Thoracic aorta (tissue), 2 donors: ENCODE measurements at regions not wholly inside any gene's neighbourhood (a gene's known extent, or its start where the extent isn't known, plus 50 kb on each side); places are given as distances from the start of the nearest gene placed in this dataset.

Source experiments
- ATAC-seq: fragments of 150-250 bp; one replicate; pipeline ENCODE4 v1.8.0; 2017; ENCODE audit warnings: low read depth; ENCODE audit not compliant: insufficient number of reproducible peaks, low FRiP score
- DNase-seq: peaks from one replicate; pipeline ENCODE4 v3.0.0-alpha.2; 2020; ENCODE audit warnings: low spot score
- H3K27ac ChIP-seq, 2 donors: fragments of 200-600 bp; sonication (generic); 1 replicate in 1 of 2; 2 replicates in 1 of 2; pipeline ENCODE4 v1.5.1; 2016; ENCODE audit warnings: mild to moderate bottlenecking in 2 of 2, moderate library complexity in 2 of 2
- H3K27me3 ChIP-seq: fragments of 200-600 bp; sonication (generic); replicated peaks from 2 replicates; pipeline ENCODE4 v1.6.0; 2016; ENCODE audit warnings: mild to moderate bottlenecking; ENCODE audit not compliant: insufficient read depth
- H3K36me3 ChIP-seq: fragments of 200-600 bp; sonication (generic); one replicate; pipeline ENCODE4 v1.5.1; 2016
- H3K4me1 ChIP-seq, 2 donors: fragments of 200-600 bp; sonication (generic); 1 replicate in 1 of 2; 2 replicates in 1 of 2; pipeline versions ENCODE4 v1.5.1 to v1.6.0; 2016; ENCODE audit warnings: low read depth in 2 of 2, mild to moderate bottlenecking in 1 of 2; ENCODE audit not compliant: control insufficient read depth in 1 of 2
- H3K4me3 ChIP-seq: fragments of 200-600 bp; sonication (generic); 2 replicates; pipeline ENCODE4 v1.5.1; 2016; ENCODE audit warnings: mild to moderate bottlenecking
- H3K9me3 ChIP-seq: fragments of 200-600 bp; sonication (generic); 2 replicates; pipeline ENCODE4 v1.5.1; 2016
- CTCF ChIP-seq: fragments of 200-600 bp; sonication (generic); IDR thresholded peaks from one replicate; pipeline ENCODE4 v1.5.1; 2019; ENCODE audit warnings: antibody characterized with exemption

GRCh38 chr12:83753904-83754303, 1067.2 kb downstream of the TMTC2 start:
- no peak for ATAC-seq
- H3K27me3 ChIP-seq, result no peaks in the 10 kb centered on the region
- no peak overlapping the region for H3K4me3 ChIP-seq

GRCh38 chr12:83753205-83753604, 1066.5 kb downstream of the TMTC2 start:
- DNase-seq (no peak), ATAC-seq (no peak)
- no peak overlapping the region for H3K27ac ChIP-seq
- TF ChIP-seq CTCF, result no peak
- no peaks in the 10 kb centered on the region for H3K9me3 ChIP-seq
- no peaks in the 10 kb centered on the region for H3K27me3 ChIP-seq
- H3K36me3 ChIP-seq, result no peaks in the 10 kb centered on the region
- H3K4me1 ChIP-seq, result no peaks in the 10 kb centered on the region
- H3K4me3 ChIP-seq, result no peak overlapping the region

More at GRCh38 chr12:83753904-83754303, 1067.2 kb downstream of the TMTC2 start:
- DNase-seq, result no peak
- Histone ChIP-seq H3K4me1 (no peaks in the 10 kb centered on the region), H3K27ac (no peak overlapping the region), H3K36me3 (no peaks in the 10 kb centered on the region), H3K9me3 (no peaks in the 10 kb centered on the region)
- TF ChIP-seq CTCF, result no peak

GRCh38 chr12:83739607-83740006, 1052.9 kb downstream of the TMTC2 start:
- Histone ChIP-seq H3K4me1 (no peaks in the 10 kb centered on the region), H3K27ac (no peak overlapping the region), H3K4me3 (no peak overlapping the region), H3K9me3 (no peaks in the 10 kb centered on the region), H3K27me3 (no peaks in the 10 kb centered on the region), H3K36me3 (no peaks in the 10 kb centered on the region)
- no peak for ATAC-seq
- no peak for DNase-seq
- no peak for TF ChIP-seq CTCF

GRCh38 chr12:83710851-83711250, 1024.1 kb downstream of the TMTC2 start:
- no peak overlapping the region for H3K4me3 ChIP-seq
- no peaks in the 10 kb centered on the region for H3K27me3 ChIP-seq
- no peaks in the 10 kb centered on the region for H3K36me3 ChIP-seq
- H3K9me3 ChIP-seq, result no peaks in the 10 kb centered on the region
- ATAC-seq, result no peak
- DNase-seq, result no peak
- H3K4me1 ChIP-seq, result no peaks in the 10 kb centered on the region
- TF ChIP-seq CTCF, result no peak
- H3K27ac ChIP-seq, result no peak overlapping the region

GRCh38 chr12:83709899-83710298, 1023.2 kb downstream of the TMTC2 start:
- TF ChIP-seq CTCF, result no peak
- no peaks in the 10 kb centered on the region for H3K4me1 ChIP-seq
- H3K36me3 ChIP-seq, result no peaks in the 10 kb centered on the region
- H3K27ac ChIP-seq, result no peak overlapping the region
- H3K27me3 ChIP-seq, result no peaks in the 10 kb centered on the region
- no peak overlapping the region for H3K4me3 ChIP-seq
- no peaks in the 10 kb centered on the region for H3K9me3 ChIP-seq
- no peak for ATAC-seq
- DNase-seq, result no peak
